ENCODE measurements at regions not wholly inside any gene's neighbourhood (a gene's known extent, or its start where the extent isn't known, plus 50 kb on each side); places are given as distances from the start of the nearest gene placed in this dataset.
"Not testable (repeated sequence)": the region's sequence is repeated elsewhere in the genome, so short reads cannot be mapped to it uniquely, and the experiment has no call there.

DNA sequence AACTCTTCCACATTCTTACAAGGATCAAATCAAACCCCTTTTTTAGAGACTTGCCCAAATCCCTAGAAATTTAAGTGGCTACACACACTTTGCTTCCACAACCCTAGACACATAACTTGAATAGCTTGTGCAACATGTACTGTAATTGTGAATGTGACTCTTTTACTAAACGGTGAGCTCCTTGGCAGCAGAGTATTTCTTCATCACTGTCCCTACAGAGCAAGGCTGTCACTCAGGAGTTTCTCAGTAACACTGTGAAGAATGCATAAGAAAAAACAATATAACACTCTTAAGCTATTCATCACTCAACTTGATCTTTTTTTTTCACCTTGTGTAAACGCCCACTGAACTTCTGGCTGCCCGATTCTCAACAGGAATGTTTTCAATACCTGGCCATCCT is 53.8 kb upstream of the ADAMTS18 start:
- no peak for DNase-seq

DNA sequence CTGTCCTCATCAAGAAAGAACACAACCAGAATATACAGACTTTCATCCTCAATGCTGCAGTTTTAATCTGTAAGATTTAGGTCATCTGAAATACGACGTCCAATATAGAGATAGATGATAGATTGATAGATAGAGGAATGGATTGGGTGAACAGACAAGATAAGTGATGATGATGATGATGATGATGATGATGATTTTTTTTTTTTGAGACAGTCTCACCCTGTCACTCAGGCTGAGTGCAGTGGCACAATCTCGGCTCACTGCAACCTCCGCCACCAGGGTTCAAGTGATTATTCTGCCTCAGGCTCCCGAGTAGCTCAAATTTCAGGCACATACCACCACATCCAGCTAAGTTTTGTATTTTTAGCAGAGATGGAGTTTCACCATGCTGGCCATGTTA is 56.3 kb upstream of the ADAMTS18 start:
- no peak for DNase-seq

- no peak for DNase-seq
Observed at GRCh38 chr16:77496934-77497333, 62.1 kb upstream of the ADAMTS18 start.

GRCh38 chr16:77499373-77500285 is 64.8 kb upstream of the ADAMTS18 start:
- no peak for DNase-seq

- no peak for DNase-seq
Observed at GRCh38 chr16:77500286-77500598, 65.4 kb upstream of the ADAMTS18 start.

DNA sequence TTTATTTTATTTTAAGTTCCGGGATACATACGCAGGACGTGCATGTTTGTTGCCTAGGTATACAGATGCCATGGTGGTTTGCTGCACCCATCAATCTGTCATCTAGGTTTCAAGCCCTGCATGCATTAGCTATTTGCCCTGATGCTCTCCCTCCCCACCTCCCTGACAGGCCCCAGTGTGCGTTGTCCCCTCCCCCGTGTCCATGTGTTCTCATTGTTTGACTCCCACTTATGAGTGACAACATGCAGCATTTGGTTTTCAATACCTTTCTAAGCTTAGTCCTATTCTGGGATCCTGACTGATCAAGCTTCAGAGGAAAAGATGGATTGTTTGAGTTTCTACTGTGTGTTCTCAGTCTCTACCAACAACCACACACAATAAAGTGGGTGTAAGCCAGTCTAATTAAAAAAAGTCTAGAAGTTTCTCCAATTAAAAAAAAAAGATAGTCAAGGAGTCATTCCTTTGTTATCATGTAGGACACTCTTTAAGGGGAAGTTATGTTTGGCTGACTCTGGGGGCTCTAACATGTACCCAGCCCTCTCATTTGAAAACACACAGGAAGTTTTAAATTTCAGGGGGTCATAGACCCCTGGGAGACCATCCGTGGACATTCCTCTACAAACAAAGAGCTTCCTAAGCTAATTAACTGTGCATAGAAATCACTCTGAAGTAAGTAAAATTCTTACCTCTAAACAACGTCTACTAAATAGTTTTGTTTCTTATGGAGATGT is 66.3 kb upstream of the ADAMTS18 start:
- DNase-seq = no peak

GRCh38 chr16:77502448-77502847 is 67.6 kb upstream of the ADAMTS18 start:
- DNase-seq = no peak

DNA sequence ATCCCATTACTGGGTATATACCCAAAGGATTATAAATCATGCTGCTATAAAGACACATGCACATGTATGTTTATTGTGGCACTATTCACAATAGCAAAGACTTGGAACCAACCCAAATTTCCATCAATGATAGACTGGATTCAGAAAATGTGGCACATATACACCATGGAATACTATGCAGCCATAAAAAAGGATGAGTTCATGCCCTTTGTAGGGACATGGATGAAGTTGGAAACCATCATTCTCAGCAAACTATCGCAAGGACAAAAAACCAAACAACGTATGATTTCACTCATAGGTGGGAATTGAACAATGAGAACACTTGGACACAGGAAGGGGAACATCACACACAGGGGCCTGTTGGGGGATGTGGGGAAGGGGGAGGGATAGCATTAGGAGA is 71.7 kb upstream of the ADAMTS18 start:
- DNase-seq = not testable (repeated sequence)

DNA sequence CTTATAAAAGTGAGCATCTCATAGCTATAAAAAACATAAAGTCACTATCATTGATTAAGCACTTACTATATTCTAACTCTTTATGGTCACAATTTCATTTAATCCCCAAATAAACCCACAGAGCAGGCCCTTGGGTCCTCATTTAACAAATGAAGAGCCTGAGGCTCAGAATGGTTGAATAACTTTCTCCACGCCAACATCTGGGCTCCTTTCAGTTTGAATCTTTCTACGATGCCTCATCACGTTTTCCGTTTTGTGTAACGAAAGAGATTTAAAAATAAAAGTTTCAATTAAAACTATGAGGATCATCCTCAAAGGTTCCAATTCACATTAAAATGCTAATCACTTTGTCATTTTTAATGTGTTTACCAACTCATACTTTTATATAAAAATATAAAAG is 74.2 kb upstream of the ADAMTS18 start:
- DNase-seq = no peak

DNA sequence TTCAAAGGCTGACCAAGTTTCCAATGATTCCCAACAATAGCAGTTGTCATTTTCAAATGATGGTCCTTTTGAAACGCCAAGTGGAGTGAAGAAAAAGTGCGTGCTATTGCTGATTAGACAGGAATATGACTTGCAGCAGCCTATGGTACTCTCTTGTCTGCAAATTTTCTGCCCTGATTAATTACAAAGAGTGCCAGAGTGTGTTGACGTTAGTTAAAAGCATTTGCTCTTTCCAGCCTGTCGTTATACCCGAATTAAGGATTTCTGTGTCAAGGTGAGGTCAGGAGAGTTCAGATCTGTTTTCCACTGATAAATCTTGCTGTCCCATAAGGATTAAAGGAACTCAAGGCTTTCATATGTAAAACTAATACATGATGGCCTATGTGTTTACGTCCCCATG is 75.0 kb upstream of the ADAMTS18 start:
- no peak for DNase-seq

GRCh38 chr16:77511053-77511452 is 76.2 kb upstream of the ADAMTS18 start:
- no peak for DNase-seq

DNA sequence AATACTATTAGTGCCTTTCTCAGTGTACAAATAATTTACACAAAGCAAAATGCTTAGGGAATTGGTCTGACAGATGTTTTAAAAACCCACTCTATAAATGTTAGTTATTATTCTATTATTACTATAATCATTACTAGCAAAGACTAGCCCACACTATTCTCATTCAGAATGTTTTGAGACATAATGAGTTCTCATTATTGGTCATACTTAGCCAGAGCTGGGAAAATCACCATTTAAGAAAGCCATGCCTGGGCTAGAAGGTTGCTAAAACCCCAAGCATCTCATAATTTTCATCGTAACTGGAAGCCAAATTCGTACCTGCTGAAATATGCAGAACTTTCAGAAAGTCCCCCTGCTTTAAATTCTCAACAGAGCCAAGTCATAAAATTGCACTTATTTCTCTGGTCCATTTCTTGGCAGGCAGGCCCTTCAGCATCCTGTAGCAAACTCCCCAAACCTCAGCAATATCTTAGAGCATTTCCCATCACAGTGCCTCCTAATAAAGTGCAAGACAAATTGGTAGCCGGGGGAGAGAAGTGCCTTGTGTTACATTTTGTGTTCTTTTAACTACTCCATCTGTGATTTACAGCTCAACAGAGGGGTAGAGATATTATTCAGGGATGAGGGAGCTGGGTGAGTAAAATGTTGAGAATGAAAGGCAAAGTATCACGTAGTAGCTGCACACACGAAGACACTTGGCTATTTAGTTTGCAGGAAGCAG is 79.8 kb upstream of the ADAMTS18 start:
- no peak for DNase-seq

- not testable (repeated sequence) for DNase-seq
Observed at GRCh38 chr16:77525226-77525625, 90.4 kb upstream of the ADAMTS18 start.

GRCh38 chr16:77531752-77532151 is 96.9 kb upstream of the ADAMTS18 start:
- DNase-seq = no peak

DNA sequence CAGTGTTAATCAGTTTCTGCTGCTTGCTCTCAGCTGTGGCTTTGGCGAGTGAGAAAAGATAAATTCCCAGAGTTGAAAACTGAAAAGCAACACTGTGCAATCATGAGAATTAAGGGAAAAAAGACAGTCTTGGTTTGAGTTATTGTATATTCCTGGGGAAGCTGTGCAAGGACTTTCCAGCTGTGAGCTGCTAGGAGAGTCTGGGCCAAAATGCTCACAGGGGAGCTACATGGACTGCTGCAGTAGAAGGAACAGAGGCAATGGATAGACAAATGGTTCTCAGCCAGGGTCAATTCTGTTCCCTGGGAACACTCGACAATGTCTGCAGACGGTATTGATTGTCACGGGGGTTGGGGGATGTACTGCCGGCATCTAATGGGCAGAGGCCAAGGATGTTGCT is 102.0 kb upstream of the ADAMTS18 start:
- no peak for DNase-seq

GRCh38 chr16:77539421-77540034 is 104.7 kb upstream of the ADAMTS18 start:
- DNase-seq = no peak

GRCh38 chr16:77540646-77541045 is 105.8 kb upstream of the ADAMTS18 start:
- no peak for DNase-seq

- no peak for DNase-seq
Observed at GRCh38 chr16:77541165-77541564, 106.3 kb upstream of the ADAMTS18 start.

- no peak for DNase-seq
Observed at GRCh38 chr16:77548151-77548550, 113.3 kb upstream of the ADAMTS18 start.

- no peak for DNase-seq
Observed at GRCh38 chr16:77548766-77549165, 113.9 kb upstream of the ADAMTS18 start.

- DNase-seq = no peak
Observed at GRCh38 chr16:77549876-77550275, 115.0 kb upstream of the ADAMTS18 start.

DNA sequence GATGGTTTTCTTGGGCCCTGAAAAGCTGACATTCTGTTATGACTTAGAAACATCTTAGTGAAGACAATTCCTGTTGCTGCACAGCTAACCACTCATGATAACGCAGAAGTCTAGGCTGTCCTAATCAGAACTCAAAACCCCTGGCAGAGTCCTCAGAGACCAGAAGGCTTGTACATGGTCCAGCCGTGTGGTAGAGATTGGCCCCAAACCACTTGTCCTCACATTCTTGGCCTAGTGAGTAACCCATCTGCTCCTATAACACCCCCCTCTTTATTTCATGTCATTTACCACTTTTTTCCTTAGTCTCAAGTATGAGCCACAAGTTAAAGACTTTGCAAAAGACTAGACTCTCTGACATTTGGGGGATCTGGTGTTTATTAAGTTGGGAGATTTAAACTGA is 116.5 kb upstream of the ADAMTS18 start:
- no peak for DNase-seq

GRCh38 chr16:77553130-77553529 is 118.3 kb upstream of the ADAMTS18 start:
- DNase-seq = no peak

Measured in OCI-M1 (cell line).